ENCODE measurements at regions not wholly inside any gene's neighbourhood (a gene's known extent, or its start where the extent isn't known, plus 50 kb on each side); places are given as distances from the start of the nearest gene placed in this dataset.

DNA sequence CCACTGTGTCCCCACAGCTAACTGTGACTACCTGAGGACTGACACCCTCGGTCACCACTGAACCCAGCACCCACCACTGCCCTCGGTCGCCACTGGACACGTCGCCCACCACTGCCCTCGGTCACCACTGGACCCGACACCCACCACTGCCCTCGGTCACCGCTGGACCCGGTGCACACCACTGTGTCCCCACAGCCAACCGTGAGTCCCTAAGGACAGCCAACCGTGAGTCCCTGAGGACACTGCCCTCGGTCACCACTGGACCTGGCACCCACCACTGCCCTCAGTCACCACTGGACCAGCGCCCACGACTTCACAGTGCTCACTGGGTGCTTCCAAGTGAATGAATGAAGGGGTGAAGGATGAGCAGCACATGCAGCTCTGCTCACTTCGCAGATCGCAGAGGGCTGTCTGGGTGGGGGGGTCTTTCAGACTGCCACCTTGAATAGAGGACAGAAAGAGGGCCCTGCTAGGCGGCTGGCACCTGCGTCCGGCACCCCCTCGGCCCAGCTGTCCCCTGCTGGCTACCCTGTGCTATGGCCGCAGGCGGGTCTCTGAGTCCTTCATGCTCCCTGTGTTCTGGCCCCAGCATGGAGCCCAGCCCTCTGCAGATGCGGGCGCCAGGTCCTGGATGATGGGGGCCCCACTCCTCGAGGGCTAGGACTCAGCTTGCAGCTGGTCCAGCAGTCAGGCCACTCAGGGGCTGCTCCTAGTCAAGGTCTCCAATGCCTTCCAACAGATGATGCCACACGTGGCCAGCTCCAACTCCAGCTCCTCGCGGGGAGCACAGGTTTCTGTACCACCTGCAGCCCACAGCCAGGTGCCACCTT lies 51.4 kb upstream of the GPC1 start (continued):
- TF ChIP-seq, protein P1, sequence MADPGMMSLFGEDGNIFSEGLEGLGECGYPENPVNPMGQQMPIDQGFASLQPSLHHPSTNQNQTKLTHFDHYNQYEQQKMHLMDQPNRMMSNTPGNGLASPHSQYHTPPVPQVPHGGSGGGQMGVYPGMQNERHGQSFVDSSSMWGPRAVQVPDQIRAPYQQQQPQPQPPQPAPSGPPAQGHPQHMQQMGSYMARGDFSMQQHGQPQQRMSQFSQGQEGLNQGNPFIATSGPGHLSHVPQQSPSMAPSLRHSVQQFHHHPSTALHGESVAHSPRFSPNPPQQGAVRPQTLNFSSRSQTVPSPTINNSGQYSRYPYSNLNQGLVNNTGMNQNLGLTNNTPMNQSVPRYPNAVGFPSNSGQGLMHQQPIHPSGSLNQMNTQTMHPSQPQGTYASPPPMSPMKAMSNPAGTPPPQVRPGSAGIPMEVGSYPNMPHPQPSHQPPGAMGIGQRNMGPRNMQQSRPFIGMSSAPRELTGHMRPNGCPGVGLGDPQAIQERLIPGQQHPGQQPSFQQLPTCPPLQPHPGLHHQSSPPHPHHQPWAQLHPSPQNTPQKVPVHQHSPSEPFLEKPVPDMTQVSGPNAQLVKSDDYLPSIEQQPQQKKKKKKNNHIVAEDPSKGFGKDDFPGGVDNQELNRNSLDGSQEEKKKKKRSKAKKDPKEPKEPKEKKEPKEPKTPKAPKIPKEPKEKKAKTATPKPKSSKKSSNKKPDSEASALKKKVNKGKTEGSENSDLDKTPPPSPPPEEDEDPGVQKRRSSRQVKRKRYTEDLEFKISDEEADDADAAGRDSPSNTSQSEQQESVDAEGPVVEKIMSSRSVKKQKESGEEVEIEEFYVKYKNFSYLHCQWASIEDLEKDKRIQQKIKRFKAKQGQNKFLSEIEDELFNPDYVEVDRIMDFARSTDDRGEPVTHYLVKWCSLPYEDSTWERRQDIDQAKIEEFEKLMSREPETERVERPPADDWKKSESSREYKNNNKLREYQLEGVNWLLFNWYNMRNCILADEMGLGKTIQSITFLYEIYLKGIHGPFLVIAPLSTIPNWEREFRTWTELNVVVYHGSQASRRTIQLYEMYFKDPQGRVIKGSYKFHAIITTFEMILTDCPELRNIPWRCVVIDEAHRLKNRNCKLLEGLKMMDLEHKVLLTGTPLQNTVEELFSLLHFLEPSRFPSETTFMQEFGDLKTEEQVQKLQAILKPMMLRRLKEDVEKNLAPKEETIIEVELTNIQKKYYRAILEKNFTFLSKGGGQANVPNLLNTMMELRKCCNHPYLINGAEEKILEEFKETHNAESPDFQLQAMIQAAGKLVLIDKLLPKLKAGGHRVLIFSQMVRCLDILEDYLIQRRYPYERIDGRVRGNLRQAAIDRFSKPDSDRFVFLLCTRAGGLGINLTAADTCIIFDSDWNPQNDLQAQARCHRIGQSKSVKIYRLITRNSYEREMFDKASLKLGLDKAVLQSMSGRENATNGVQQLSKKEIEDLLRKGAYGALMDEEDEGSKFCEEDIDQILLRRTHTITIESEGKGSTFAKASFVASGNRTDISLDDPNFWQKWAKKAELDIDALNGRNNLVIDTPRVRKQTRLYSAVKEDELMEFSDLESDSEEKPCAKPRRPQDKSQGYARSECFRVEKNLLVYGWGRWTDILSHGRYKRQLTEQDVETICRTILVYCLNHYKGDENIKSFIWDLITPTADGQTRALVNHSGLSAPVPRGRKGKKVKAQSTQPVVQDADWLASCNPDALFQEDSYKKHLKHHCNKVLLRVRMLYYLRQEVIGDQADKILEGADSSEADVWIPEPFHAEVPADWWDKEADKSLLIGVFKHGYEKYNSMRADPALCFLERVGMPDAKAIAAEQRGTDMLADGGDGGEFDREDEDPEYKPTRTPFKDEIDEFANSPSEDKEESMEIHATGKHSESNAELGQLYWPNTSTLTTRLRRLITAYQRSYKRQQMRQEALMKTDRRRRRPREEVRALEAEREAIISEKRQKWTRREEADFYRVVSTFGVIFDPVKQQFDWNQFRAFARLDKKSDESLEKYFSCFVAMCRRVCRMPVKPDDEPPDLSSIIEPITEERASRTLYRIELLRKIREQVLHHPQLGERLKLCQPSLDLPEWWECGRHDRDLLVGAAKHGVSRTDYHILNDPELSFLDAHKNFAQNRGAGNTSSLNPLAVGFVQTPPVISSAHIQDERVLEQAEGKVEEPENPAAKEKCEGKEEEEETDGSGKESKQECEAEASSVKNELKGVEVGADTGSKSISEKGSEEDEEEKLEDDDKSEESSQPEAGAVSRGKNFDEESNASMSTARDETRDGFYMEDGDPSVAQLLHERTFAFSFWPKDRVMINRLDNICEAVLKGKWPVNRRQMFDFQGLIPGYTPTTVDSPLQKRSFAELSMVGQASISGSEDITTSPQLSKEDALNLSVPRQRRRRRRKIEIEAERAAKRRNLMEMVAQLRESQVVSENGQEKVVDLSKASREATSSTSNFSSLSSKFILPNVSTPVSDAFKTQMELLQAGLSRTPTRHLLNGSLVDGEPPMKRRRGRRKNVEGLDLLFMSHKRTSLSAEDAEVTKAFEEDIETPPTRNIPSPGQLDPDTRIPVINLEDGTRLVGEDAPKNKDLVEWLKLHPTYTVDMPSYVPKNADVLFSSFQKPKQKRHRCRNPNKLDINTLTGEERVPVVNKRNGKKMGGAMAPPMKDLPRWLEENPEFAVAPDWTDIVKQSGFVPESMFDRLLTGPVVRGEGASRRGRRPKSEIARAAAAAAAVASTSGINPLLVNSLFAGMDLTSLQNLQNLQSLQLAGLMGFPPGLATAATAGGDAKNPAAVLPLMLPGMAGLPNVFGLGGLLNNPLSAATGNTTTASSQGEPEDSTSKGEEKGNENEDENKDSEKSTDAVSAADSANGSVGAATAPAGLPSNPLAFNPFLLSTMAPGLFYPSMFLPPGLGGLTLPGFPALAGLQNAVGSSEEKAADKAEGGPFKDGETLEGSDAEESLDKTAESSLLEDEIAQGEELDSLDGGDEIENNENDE (IDR thresholded peaks at IDR 0.05; ENCODE audit: insufficient replicate concordance, low read length), result no peak
- TF ChIP-seq, protein P2, sequence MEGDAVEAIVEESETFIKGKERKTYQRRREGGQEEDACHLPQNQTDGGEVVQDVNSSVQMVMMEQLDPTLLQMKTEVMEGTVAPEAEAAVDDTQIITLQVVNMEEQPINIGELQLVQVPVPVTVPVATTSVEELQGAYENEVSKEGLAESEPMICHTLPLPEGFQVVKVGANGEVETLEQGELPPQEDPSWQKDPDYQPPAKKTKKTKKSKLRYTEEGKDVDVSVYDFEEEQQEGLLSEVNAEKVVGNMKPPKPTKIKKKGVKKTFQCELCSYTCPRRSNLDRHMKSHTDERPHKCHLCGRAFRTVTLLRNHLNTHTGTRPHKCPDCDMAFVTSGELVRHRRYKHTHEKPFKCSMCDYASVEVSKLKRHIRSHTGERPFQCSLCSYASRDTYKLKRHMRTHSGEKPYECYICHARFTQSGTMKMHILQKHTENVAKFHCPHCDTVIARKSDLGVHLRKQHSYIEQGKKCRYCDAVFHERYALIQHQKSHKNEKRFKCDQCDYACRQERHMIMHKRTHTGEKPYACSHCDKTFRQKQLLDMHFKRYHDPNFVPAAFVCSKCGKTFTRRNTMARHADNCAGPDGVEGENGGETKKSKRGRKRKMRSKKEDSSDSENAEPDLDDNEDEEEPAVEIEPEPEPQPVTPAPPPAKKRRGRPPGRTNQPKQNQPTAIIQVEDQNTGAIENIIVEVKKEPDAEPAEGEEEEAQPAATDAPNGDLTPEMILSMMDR (IDR thresholded peaks at IDR 0.05; ENCODE audit: control extremely low read depth in 1 of 3, insufficient read depth in 1 of 3, low read depth in 1 of 3, low read length in 3 of 3), result peak in 1 of 3 experiments; percentile 8; a peak in 1 of 4 replicates
- no peak for TF ChIP-seq ASH2L (IDR thresholded peaks at IDR 0.05; ENCODE audit: low read length)
- no peak for TF ChIP-seq CHD1 (IDR thresholded peaks at IDR 0.05; ENCODE audit: low read depth, low read length)
- no peak for TF ChIP-seq SIRT6 (IDR thresholded peaks at IDR 0.05; ENCODE audit: low read length)

Data from H1 (cell line).